Stimulated activated naive CD4-positive, alpha-beta T cell (primary cell): ENCODE measurements at regions not wholly inside any gene's neighbourhood (a gene's known extent, or its start where the extent isn't known, plus 50 kb on each side); places are given as distances from the start of the nearest gene placed in this dataset.

Source experiments
- DNase-seq, 6 experiments: peaks; one replicate each; lab custom pipeline; 2025; lab: John Stamatoyannopoulos, UW

- DNase-seq = no peak
Observed at GRCh38 chr15:66931768-66932633, 133.4 kb upstream of the SMAD3 start.

GRCh38 chr15:66932634-66933024 is 132.8 kb upstream of the SMAD3 start:
- no peak for DNase-seq

DNA sequence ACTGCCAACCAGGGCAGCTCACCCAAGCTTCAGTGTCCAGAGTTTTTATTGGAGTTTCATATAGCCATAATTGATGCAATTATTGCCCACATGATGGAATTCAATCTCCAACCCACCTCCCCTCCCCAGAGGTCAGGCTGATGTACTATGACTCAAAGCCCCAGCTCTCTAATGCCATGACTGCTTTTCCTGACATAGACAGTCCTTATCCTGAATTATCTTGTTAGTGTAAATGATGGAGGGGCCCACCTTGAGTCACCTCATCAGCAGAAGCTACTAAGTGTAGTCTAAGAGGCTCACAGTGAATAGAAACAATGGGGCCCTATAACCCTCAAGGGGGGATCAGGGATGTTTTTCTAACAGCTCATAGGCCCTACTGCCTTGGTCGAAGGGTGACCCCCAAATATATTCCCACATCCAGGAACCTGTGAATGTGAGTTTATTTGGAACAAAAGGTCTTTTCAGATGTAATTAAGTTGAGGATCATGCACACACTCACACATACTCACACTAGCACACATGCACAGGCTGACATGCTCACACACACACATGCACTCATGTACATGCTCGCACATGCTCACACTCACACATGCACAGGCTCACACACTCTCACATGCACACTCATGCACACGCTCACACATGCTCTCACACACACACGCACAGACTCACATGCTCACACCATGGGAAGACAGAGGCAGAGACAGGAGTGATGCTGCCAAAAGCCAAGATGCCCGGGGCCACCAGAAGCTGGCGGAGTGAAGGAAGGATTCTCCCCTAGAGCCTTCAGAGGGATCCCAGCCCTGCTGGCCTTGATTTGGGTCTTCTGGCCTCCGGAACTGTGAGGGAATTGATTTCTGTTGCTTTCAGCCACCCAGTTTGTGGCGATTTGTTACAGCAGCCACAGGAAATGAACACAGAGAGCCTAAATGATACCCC is 131.2 kb upstream of the SMAD3 start:
- DNase-seq = no peak

DNA sequence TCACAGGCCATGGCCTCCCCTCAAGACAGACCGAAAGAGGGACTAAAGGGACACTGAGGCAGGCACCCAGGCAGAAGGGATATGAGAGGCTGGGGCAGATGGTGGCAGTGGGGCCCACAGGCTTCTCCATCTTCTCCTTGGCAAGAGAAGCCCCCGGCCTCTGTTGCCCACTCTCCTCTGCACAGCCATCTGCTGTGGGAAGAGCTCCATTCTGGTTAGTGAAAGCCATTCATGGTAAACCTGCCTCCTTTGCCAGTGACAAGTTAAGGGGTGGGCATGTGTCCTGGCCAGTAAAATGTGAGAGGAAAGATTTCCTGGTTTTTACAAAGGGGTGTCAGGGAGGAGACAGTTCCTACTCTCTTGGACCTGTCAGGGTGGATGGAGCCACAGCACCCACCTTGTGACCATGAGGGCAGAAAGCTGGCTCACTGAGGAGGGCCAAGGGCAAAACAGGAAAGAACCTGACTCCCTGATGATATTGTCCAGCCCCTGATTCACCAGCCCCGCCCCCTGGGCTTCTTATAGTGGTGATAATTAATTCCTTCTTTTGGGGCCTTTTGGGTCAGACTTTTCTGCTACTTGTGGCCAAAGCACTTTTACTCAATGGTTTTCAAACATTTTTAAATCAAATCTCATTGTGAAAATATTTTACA is 130.4 kb upstream of the SMAD3 start:
- DNase-seq = no peak

DNA sequence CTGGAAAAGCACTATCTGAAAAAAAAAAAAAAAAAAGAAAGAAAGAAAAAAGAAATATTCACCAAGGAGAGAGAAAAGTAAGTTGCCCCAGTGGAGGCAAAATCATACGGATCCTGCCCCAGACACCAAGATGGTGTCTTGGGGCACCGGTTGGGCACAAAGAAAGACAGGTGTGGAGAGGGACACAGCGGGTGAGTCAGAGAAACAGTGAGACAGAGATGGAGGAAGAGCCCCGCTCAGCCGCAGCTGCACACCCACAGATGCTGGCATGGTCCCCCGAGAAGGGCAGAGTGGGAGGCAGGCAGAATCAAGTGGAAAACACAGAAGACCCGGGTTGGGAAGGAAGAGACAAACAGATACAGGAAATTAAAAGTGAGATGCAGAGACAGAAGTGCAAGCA is 129.7 kb upstream of the SMAD3 start:
- no peak for DNase-seq

GRCh38 chr15:66936109-66936860 is 129.1 kb upstream of the SMAD3 start:
- DNase-seq = no peak

- no peak for DNase-seq
Observed at GRCh38 chr15:66936861-66937582, 128.4 kb upstream of the SMAD3 start.

GRCh38 chr15:66937588-66937987 is 127.8 kb upstream of the SMAD3 start:
- no peak for DNase-seq

DNA sequence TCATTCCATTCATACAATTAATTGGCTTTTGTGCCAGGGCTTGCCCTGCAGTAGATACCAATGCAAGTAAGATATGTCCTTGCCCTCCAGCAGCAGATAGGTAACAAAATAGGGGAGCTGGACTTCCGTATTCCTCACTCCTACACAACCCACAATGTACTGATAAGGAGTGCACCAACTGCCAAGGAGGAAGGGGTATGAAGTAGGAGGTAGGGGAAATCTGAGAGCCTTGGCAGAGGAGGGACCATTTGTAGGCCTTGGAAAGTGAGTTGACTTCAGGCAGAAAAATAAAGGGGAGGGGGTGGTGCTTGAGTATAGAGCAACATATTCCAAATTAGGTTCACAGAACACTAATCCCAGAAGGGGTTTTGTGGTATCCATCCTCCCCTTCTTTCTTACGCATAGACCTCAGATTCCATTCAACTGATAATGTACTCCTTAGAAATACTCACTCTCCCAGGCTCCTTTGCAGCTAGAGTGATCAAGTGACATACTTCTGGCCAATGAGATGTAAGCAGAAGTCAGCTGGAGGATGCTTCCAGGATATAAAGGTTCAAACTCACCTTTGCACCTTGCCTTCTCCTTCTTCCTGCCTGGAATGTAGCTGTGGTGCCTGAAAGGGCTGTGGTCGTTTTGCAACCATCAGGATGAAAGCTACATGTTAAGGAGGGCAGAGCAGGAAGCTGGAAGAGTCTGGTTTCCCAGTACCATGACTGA is 127.1 kb upstream of the SMAD3 start:
- DNase-seq = no peak

DNA sequence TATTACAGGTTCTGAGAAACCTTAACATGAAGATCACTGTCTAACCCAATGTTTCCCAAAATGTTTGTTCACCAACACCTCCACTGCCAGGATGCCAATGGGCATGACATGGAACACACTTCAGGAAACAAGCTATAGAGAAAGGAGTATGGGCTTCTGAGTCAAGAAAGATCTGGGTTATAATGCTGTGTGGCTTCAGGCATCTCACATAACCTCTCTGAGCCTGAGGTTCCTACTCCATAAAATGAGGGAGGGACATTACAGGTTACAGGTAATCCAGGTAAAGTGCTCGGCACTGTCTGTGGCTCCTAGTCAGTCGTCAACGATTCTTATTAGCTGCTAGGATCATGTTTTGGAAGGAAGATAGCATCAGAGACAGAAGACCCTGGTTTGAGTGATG is 126.4 kb upstream of the SMAD3 start:
- no peak for DNase-seq

- no peak for DNase-seq
Observed at GRCh38 chr15:66939451-66940023, 125.9 kb upstream of the SMAD3 start.

DNA sequence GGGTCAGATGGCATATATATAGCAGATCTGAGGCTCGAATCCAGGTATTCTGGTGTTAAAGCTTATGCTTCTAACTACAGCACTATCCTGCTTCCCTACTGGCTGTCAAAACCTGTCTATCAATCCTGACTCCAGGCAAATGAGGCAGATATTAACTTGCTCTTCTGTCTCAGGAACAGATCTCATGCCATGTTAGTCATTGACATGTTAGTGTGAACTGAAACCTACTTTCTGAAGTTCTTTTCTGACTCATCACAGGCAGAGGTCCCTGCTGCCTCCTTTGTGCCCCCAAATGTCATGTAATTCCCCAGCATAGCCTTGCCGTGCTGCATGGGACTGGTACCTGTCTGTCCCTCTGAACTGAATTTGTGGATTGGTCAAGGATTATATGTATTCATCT is 125.0 kb upstream of the SMAD3 start:
- DNase-seq = no peak

- DNase-seq = no peak
Observed at GRCh38 chr15:66941108-66941711, 124.2 kb upstream of the SMAD3 start.

- no peak for DNase-seq
Observed at GRCh38 chr15:66941791-66942190, 123.6 kb upstream of the SMAD3 start.

GRCh38 chr15:66942649-66943390 is 122.6 kb upstream of the SMAD3 start:
- no peak for DNase-seq

DNA sequence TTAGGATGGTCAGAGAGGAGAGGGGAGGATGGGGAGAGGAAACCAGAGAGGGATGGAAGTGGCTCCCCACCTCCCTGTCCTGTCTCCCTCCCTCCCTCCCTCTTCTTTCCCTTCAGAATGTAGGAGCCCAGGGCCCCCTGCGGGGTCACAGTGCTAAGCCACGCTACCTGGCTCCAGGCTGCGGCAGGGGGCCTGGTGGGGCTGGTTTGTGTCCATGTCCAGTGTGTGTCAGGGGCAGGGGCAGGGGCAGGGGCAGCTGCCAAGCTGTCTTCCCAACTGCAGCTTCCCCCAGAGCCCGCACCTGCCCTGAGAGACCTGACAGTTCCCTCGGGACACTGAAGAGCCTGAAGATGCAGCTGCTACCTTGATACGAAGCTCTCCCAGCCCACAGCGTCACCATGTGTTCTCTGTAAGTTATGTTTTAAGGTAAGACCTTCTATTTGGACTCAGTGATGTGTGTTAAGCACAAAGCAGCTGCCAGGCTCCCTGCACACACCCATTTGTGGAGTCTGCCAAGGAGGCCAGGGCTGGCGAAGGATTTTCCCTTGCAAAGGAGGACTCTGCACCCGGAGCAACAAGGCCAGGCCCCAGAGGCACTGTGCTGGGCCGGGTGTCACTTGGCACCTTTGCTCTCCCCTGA is 121.8 kb upstream of the SMAD3 start:
- no peak for DNase-seq

- no peak for DNase-seq
Observed at GRCh38 chr15:66944121-66944520, 121.3 kb upstream of the SMAD3 start.

DNA sequence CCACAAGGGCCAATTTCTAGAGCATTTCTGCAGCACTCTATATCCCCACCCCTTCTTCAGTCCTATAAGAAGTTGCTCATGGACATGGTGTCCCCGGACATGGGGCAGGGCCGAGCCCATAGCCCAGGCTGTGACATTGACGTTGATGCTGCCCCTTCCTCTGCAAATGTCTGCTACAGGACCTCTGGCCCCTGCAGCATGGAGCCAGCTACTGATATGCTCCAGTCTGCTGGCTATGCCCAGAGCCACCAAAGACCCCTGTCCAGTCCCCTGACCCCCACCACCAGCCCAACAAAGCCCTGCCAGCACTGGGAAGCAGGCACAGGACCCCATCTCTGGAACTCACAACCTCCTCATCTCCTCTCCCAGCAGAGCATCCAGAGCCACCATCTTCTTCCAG is 120.1 kb upstream of the SMAD3 start:
- DNase-seq = no peak
